IMR-90 (cell line): ENCODE measurements at regions not wholly inside any gene's neighbourhood (a gene's known extent, or its start where the extent isn't known, plus 50 kb on each side); places are given as distances from the start of the nearest gene placed in this dataset.

ENCODE experiments used
- CTCF ChIP-seq: conservative IDR thresholded peaks from 2 replicates; pipeline ENCODE4 v1.5.1; 2012; ENCODE audit warnings: mild to moderate bottlenecking, low read depth, low read length, improper control_type of control experiment
- FOS ChIP-seq: fragments of 150-350 bp; IDR thresholded peaks from 2 replicates; pipeline ENCODE4 v1.6.1; 2016; ENCODE audit warnings: low read depth, low read length
- MXI1 ChIP-seq: IDR thresholded peaks from 2 replicates; pipeline ENCODE4 v1.6.1; 2012; ENCODE audit warnings: low read depth, mild to moderate bottlenecking, low read length, moderate library complexity, borderline replicate concordance
- POLR2A ChIP-seq: IDR thresholded peaks from 2 replicates; pipeline ENCODE4 v1.6.1; 2012; ENCODE audit warnings: mild to moderate bottlenecking, low read depth, low read length
- RAD21 ChIP-seq: IDR thresholded peaks from 2 replicates; pipeline ENCODE4 v1.6.1; 2012; ENCODE audit warnings: low read length, improper control_type of control experiment
- RCOR1 ChIP-seq: IDR thresholded peaks from 2 replicates; pipeline ENCODE4 v1.6.1; 2012; ENCODE audit warnings: mild to moderate bottlenecking, low read length, improper control_type of control experiment; ENCODE audit not compliant: insufficient replicate concordance
- RFX5 ChIP-seq: IDR thresholded peaks from 2 replicates; pipeline ENCODE4 v1.8.0; 2012; ENCODE audit warnings: low read depth, mild to moderate bottlenecking, low read length, moderate library complexity
- USF2 ChIP-seq: fragments of 150-350 bp; IDR thresholded peaks from 2 replicates; pipeline ENCODE4 v1.6.1; 2017; ENCODE audit warnings: mild to moderate bottlenecking, antibody characterized with exemption, low read length, low read depth

GRCh38 chr19:27962264-27962663 is 1250.7 kb downstream of the UQCRFS1 start:
- no peak for TF ChIP-seq CTCF
- no peak for TF ChIP-seq POLR2A
- no peak for TF ChIP-seq RCOR1
- no peak for TF ChIP-seq RAD21
- TF ChIP-seq FOS: no peak
- no peak for TF ChIP-seq MXI1
- no peak for TF ChIP-seq USF2
- no peak for TF ChIP-seq RFX5
